Type B pancreatic cell (in vitro differentiated cells): ENCODE measurements at regions not wholly inside any gene's neighbourhood (a gene's known extent, or its start where the extent isn't known, plus 50 kb on each side); places are given as distances from the start of the nearest gene placed in this dataset.

Experiments
- DNase-seq: peaks from one replicate; pipeline ENCODE4 v3.0.0; 2021; ENCODE audit warnings: mixed read lengths; ENCODE audit not compliant: unreplicated experiment; ENCODE audit errors: extremely low spot score
- H3K27ac Mint-ChIP-seq: 2 replicates; pipeline ENCODE4 v1.8.0; 2021; ENCODE audit warnings: mild to moderate bottlenecking, mixed read lengths
- H3K27me3 Mint-ChIP-seq: 2 replicates; pipeline ENCODE4 v1.8.0; 2021; ENCODE audit warnings: mixed read lengths
- H3K36me3 Mint-ChIP-seq: 2 replicates; pipeline ENCODE4 v1.8.0; 2021; ENCODE audit warnings: mixed read lengths
- H3K4me1 Mint-ChIP-seq: one replicate; pipeline ENCODE4 v1.8.0; 2021; ENCODE audit warnings: mixed read lengths; ENCODE audit not compliant: unreplicated experiment
- H3K4me3 Mint-ChIP-seq: 2 replicates; pipeline ENCODE4 v1.8.0; 2021; ENCODE audit warnings: mild to moderate bottlenecking, mixed read lengths
- H3K9me3 Mint-ChIP-seq: 2 replicates; pipeline ENCODE4 v1.8.0; 2021; ENCODE audit warnings: mixed read lengths
- TF ChIP-seq, protein P1 (sequence below): fragments of 200-600 bp; sonication (generic); conservative IDR thresholded peaks from 2 replicates; pipeline ENCODE4 v1.5.0; 2021; ENCODE audit warnings: antibody characterized with exemption, mild to moderate bottlenecking

DNA sequence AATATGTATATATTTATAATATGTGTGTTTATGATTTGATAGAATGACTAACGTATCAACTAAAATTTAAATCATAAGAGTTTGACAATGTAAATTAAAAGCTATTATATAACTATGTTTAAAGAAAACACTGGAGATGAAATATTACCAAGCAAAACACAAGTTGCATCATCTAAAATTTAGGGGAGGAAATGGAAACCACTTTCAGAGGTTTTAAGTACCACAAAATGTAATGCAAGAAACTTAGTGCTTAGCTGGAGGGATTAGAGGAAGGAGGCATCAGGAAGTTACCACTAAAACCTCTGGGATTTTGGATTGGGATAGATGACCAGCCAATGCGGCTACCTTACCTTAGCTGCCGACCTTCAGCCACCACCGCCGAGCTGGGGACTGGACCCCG is 1192.1 kb upstream of the PRKX start:
- Mint-ChIP-seq H3K27ac (no peak overlapping the region), H3K27me3 (no peaks in the 10 kb centered on the region), H3K4me1 (no peaks in the 10 kb centered on the region), H3K36me3 (no peaks in the 10 kb centered on the region), H3K4me3 (no peak overlapping the region), H3K9me3 (no peaks in the 10 kb centered on the region)
- TF ChIP-seq, protein P1, sequence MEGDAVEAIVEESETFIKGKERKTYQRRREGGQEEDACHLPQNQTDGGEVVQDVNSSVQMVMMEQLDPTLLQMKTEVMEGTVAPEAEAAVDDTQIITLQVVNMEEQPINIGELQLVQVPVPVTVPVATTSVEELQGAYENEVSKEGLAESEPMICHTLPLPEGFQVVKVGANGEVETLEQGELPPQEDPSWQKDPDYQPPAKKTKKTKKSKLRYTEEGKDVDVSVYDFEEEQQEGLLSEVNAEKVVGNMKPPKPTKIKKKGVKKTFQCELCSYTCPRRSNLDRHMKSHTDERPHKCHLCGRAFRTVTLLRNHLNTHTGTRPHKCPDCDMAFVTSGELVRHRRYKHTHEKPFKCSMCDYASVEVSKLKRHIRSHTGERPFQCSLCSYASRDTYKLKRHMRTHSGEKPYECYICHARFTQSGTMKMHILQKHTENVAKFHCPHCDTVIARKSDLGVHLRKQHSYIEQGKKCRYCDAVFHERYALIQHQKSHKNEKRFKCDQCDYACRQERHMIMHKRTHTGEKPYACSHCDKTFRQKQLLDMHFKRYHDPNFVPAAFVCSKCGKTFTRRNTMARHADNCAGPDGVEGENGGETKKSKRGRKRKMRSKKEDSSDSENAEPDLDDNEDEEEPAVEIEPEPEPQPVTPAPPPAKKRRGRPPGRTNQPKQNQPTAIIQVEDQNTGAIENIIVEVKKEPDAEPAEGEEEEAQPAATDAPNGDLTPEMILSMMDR = no peak
- DNase-seq = no peak

DNA sequence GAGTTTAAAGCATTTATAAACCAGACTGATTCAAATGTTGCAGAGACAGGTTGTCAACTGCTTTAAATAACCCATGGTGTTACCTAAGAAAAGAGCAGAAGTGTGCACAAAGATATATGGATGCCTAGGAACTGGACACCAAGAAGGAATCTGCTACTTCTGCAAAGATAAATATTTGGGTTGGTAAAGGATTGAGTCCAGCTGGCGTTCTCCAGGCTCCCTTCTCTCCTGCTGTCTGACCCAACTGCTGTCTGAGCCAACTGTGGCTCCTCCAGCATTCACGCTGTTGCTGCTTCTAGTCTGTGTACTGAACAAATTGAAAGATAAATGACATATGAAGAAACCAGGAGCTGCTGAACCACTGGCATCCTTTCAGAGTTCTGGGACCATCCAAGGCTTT is 1167.8 kb upstream of the PRKX start:
- no peak overlapping the region for H3K4me3 Mint-ChIP-seq
- DNase-seq = no peak
- TF ChIP-seq, protein P1 = no peak
- H3K36me3 Mint-ChIP-seq = no peaks in the 10 kb centered on the region
- no peaks in the 10 kb centered on the region for H3K4me1 Mint-ChIP-seq
- no peaks in the 10 kb centered on the region for H3K27me3 Mint-ChIP-seq
- no peaks in the 10 kb centered on the region for H3K9me3 Mint-ChIP-seq
- no peak overlapping the region for H3K27ac Mint-ChIP-seq

DNA sequence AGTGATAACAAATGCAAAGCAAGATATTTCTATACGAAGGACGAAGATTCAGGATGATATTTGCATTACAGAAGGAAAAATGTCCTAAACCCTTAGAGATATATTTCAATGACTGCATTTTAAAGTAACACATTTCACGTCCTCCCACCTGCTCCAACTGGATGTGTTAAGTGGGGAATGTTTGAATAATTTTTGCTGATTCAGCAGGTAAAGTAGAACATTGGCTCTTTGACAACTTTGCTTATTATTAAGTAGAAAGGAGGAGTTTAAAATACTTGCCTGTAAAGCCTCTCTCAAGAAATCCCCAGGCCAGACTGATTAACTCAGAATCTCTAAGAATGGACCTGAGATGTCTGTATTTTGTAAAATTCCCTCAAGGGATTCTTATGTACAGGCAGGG is 1165.2 kb upstream of the PRKX start:
- Mint-ChIP-seq H3K36me3 (no peaks in the 10 kb centered on the region), H3K9me3 (no peaks in the 10 kb centered on the region), H3K4me1 (no peaks in the 10 kb centered on the region), H3K4me3 (no peak overlapping the region), H3K27me3 (no peaks in the 10 kb centered on the region), H3K27ac (no peak overlapping the region)
- no peak for DNase-seq
- TF ChIP-seq, protein P1 = no peak

DNA sequence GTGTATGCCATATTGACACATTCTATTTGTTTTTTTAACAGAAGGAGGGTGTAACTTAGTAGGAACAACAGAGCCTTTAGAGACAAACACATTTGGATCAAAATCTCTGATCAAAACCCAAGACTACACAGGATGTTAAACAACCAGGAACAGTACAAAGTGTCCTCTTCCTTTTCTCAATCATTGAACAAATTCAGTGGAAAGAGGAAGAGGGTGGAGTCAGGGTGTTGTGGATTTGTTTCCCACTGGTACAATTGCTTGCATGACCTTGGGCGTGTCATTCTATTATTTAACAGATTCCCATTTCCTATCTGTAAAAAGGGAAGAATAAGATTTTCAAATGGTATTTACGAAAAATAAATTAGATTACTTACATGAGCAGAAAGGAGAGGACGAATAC is 1162.8 kb upstream of the PRKX start:
- H3K36me3 Mint-ChIP-seq = no peaks in the 10 kb centered on the region
- H3K9me3 Mint-ChIP-seq = no peaks in the 10 kb centered on the region
- H3K27ac Mint-ChIP-seq = no peak overlapping the region
- TF ChIP-seq, protein P1 = no peak
- H3K4me3 Mint-ChIP-seq = no peak overlapping the region
- no peaks in the 10 kb centered on the region for H3K27me3 Mint-ChIP-seq
- H3K4me1 Mint-ChIP-seq = no peaks in the 10 kb centered on the region
- DNase-seq = no peak

DNA sequence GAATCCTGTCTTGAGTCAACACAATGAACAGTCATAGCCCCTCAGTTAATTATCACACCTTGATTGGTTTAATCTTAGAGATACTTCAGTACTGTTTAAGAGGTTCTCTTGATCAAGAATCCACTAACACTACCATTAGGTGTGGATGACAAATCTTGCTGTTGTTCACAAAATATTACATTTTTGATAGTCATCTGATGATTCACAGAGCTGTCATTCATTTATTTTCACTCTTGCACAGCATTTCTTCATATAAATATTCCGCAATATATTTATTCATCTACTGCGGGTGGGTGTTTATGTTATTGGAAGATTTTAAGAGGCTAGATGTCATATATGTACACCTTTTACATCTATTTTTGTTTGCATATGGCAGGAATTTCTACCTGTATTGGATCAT is 1138.1 kb upstream of the PRKX start:
- TF ChIP-seq, protein P1 = no peak
- DNase-seq = no peak
- Mint-ChIP-seq H3K27me3 (no peaks in the 10 kb centered on the region), H3K4me3 (no peak overlapping the region), H3K4me1 (no peaks in the 10 kb centered on the region), H3K27ac (no peak overlapping the region), H3K9me3 (no peaks in the 10 kb centered on the region), H3K36me3 (no peaks in the 10 kb centered on the region)

DNA sequence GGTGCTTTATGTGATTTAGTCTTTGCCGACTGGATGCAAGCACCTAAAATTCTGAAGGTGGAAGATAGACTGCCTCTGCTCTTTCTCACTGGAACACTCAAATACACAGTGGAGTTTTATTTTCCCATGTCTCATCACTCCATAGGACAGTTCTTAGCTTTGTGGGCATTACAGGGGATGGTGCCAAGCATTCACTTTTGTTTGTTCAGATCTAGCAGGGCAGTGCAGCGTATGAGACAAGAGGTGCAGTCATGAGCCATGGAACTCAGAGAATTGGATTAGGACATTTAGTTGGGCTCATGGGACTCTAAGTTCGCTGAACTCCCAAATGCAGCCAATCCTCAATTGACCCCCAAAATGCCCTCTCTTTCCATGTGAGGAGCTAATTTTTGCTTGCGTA is 1136.9 kb upstream of the PRKX start:
- Mint-ChIP-seq H3K4me3 (no peak overlapping the region), H3K4me1 (no peaks in the 10 kb centered on the region), H3K27me3 (no peaks in the 10 kb centered on the region), H3K36me3 (no peaks in the 10 kb centered on the region), H3K9me3 (no peaks in the 10 kb centered on the region), H3K27ac (no peak overlapping the region)
- TF ChIP-seq, protein P1 = no peak
- no peak for DNase-seq
